Mammary epithelial cell (primary cell): ENCODE measurements at regions not wholly inside any gene's neighbourhood (a gene's known extent, or its start where the extent isn't known, plus 50 kb on each side); places are given as distances from the start of the nearest gene placed in this dataset.

Source experiments
- EZH2 ChIP-seq: IDR thresholded peaks from 2 replicates; pipeline ENCODE4 v1.6.1; 2012; ENCODE audit warnings: low read length, inconsistent platforms, borderline replicate concordance
- TF ChIP-seq, protein P1 (sequence below), 2 donors: IDR thresholded peaks in 1 of 2; conservative IDR thresholded peaks in 1 of 2; 2 replicates each; pipeline ENCODE4 v1.5.1; 2011 to 2012; ENCODE audit warnings: inconsistent platforms in 2 of 2, low read length in 2 of 2, mild to moderate bottlenecking in 2 of 2, control low read depth in 1 of 2, low read depth in 1 of 2; ENCODE audit not compliant: insufficient read depth in 1 of 2; ENCODE audit errors: extremely low read depth in 1 of 2

DNA sequence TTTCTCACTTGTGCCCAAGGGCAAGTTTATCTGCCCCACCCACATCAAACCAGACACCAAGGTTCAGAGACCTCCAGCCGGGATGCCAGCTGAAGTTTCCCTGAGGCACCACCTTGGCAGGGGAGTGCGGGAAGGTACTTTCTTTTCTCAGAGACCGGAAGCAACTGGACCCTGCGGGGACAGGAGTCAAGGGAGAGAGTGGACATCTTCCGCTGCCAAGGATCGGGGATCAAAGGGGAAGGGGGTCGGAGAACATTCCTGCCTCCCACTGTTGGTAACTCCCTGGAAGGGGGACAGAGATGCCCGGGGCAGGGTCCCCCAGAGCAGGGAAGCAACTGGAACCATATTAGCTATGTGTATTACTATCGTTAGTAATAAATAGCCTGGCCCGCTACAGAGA lies 161.8 kb downstream of the DICER1 start:
- TF ChIP-seq, protein P1, sequence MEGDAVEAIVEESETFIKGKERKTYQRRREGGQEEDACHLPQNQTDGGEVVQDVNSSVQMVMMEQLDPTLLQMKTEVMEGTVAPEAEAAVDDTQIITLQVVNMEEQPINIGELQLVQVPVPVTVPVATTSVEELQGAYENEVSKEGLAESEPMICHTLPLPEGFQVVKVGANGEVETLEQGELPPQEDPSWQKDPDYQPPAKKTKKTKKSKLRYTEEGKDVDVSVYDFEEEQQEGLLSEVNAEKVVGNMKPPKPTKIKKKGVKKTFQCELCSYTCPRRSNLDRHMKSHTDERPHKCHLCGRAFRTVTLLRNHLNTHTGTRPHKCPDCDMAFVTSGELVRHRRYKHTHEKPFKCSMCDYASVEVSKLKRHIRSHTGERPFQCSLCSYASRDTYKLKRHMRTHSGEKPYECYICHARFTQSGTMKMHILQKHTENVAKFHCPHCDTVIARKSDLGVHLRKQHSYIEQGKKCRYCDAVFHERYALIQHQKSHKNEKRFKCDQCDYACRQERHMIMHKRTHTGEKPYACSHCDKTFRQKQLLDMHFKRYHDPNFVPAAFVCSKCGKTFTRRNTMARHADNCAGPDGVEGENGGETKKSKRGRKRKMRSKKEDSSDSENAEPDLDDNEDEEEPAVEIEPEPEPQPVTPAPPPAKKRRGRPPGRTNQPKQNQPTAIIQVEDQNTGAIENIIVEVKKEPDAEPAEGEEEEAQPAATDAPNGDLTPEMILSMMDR (conservative IDR thresholded peaks at IDR 0.05 in 1 of 2, IDR thresholded peaks at IDR 0.05 in 1 of 2; ENCODE audit: extremely low read depth in 1 of 2, insufficient read depth in 1 of 2, low read depth in 1 of 2, low read length in 2 of 2) = no peak
- TF ChIP-seq EZH2 = no peak
